ENCODE measurements at regions not wholly inside any gene's neighbourhood (a gene's known extent, or its start where the extent isn't known, plus 50 kb on each side); places are given as distances from the start of the nearest gene placed in this dataset.

DNA sequence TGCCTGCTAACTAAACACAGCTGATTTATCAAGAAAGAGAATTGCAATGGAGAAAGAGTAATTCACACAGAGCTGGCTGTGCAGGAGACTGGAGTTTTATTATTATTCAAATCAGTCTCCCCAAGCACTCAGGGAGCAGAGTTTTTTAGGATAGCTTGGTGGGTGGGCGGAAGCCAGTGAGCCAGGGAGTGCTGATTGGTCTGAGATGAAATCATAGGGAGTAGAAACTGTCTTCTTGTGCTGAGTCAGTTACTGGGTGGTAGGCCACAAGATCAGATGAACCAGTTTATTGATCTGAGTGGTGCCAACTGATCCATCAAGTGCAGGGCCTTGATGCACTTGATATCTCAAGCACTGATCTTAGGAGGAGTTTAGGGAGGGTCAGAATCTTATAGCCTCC is 891.9 kb upstream of the CADM2 start:
- no peaks in the 10 kb centered on the region for H3K9me3 ChIP-seq (ENCODE audit: control insufficient read depth, insufficient read depth, low read length)
- WGBS (ENCODE audit: insufficient coverage): no CpG with 5 or more reads among the region's 1 CpG
- no peaks in the 10 kb centered on the region for H3K36me3 ChIP-seq (ENCODE audit: control insufficient read depth, insufficient read depth, low read length)
- no peaks in the 10 kb centered on the region for H3K27me3 ChIP-seq (ENCODE audit: control insufficient read depth, insufficient read depth, low read length)
- H3K4me1 ChIP-seq (ENCODE audit: control insufficient read depth, insufficient read depth, low read length): no peaks in the 10 kb centered on the region
- DNase-seq (ENCODE audit: low read depth in 4 of 6, low spot score in 6 of 6): no peak
- H3K4me3 ChIP-seq (ENCODE audit: low read depth, low read length): no peak overlapping the region
- no peak overlapping the region for H3K27ac ChIP-seq (ENCODE audit: low read depth, low read length)

DNA sequence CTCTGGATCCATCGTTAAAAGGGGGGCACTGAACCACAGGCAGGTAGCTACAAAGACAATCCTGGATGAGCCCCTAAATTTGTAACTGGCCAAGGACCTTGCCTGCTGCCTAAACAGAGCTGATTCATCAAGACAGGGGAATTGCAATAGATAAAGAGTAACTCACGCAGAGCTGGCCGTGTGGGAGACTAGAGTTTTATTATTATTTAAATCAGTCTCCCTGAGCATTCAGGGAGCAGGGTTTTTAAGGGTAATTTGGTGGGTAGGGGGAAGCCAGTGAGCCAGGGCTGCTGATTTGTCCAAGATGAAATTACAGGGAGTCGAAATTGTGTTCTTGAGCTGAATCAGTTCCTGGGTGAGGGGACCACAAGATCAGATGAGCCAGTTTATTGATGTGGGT is 885.1 kb upstream of the CADM2 start:
- no peak overlapping the region for H3K27ac ChIP-seq (ENCODE audit: low read depth, low read length)
- H3K36me3 ChIP-seq (ENCODE audit: control insufficient read depth, insufficient read depth, low read length): no peaks in the 10 kb centered on the region
- no peak for DNase-seq (ENCODE audit: low read depth in 4 of 6, low spot score in 6 of 6)
- no peaks in the 10 kb centered on the region for H3K9me3 ChIP-seq (ENCODE audit: control insufficient read depth, insufficient read depth, low read length)
- no peak overlapping the region for H3K4me3 ChIP-seq (ENCODE audit: low read depth, low read length)
- H3K27me3 ChIP-seq (ENCODE audit: control insufficient read depth, insufficient read depth, low read length): no peaks in the 10 kb centered on the region
- no peaks in the 10 kb centered on the region for H3K4me1 ChIP-seq (ENCODE audit: control insufficient read depth, insufficient read depth, low read length)
- 90% methylated on average over 2 of the region's 4 CpGs for WGBS (ENCODE audit: insufficient coverage)

DNA sequence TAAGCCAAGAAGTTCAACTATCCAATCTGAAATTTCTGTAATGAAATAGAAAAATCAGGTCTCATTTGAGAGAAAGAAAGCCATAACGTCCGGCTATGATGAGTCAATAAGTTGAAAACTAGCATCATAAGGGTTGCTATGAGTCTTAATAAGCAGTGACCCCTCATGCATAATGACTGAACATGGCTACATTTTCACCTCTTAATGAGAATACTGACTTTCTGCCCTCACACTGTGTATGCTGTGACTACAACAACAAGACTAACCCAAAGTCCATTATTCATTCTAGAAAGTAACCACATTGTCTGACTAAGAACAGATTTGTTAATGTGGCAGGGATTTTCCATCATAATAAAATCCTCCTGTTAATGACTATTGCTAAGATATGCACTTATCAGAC is 884.0 kb upstream of the CADM2 start:
- no peaks in the 10 kb centered on the region for H3K4me1 ChIP-seq (ENCODE audit: control insufficient read depth, insufficient read depth, low read length)
- no peaks in the 10 kb centered on the region for H3K36me3 ChIP-seq (ENCODE audit: control insufficient read depth, insufficient read depth, low read length)
- H3K4me3 ChIP-seq (ENCODE audit: low read depth, low read length): no peak overlapping the region
- no peak for DNase-seq (ENCODE audit: low read depth in 4 of 6, low spot score in 6 of 6)
- WGBS (ENCODE audit: insufficient coverage): no CpG with 5 or more reads among the region's 2 CpGs
- H3K27ac ChIP-seq (ENCODE audit: low read depth, low read length): no peak overlapping the region
- no peaks in the 10 kb centered on the region for H3K27me3 ChIP-seq (ENCODE audit: control insufficient read depth, insufficient read depth, low read length)
- no peaks in the 10 kb centered on the region for H3K9me3 ChIP-seq (ENCODE audit: control insufficient read depth, insufficient read depth, low read length)

DNA sequence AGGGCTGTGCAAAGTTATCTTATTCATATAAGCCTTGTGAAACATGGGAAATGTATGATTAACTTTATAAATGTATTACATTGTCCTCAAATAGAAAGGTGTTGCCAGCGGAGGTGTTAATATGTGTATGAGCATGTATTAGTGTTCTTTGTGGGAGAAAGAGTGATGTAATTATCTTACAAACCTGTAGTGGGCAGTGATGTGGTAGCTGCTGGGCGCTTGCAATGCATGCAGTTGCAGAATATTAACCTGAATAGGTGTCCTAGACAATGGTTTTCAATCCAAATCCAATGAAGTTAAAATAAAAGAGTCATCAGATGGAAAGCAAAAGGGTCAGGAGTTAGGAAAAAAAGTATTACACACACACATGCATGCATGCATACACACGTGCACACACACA is 881.3 kb upstream of the CADM2 start:
- Histone ChIP-seq H3K9me3 (ENCODE audit: control insufficient read depth, insufficient read depth, low read length) (no peaks in the 10 kb centered on the region), H3K27ac (ENCODE audit: low read depth, low read length) (no peak overlapping the region), H3K4me3 (ENCODE audit: low read depth, low read length) (no peak overlapping the region), H3K4me1 (ENCODE audit: control insufficient read depth, insufficient read depth, low read length) (no peaks in the 10 kb centered on the region), H3K36me3 (ENCODE audit: control insufficient read depth, insufficient read depth, low read length) (no peaks in the 10 kb centered on the region), H3K27me3 (ENCODE audit: control insufficient read depth, insufficient read depth, low read length) (no peaks in the 10 kb centered on the region)
- DNase-seq (ENCODE audit: low read depth in 4 of 6, low spot score in 6 of 6): no peak
- WGBS (ENCODE audit: insufficient coverage): 100% methylated on average over 1 of the region's 3 CpGs

DNA sequence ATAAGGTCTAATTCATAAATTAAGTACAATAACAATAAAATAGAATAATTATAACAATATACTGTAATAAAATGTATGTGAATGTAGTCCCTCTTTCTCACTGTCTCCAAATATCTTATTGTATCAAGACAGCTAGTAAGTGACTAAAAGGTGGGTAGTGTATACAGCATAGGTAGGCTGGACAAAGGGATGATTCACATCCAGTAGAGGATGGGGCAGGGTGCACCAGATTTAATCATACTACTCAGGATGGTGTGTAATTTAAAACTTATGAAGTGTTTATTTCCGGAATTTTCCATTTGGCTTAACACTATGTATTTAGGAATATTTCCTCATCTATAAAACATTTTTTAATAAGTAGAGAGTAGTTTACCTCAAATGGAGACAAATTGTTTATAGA is 876.1 kb upstream of the CADM2 start:
- H3K27ac ChIP-seq (ENCODE audit: low read depth, low read length): no peak overlapping the region
- WGBS (ENCODE audit: insufficient coverage): no CpG with 5 or more reads among the region's 1 CpG
- H3K27me3 ChIP-seq (ENCODE audit: control insufficient read depth, insufficient read depth, low read length): no peaks in the 10 kb centered on the region
- H3K36me3 ChIP-seq (ENCODE audit: control insufficient read depth, insufficient read depth, low read length): no peaks in the 10 kb centered on the region
- no peaks in the 10 kb centered on the region for H3K4me1 ChIP-seq (ENCODE audit: control insufficient read depth, insufficient read depth, low read length)
- no peak for DNase-seq (ENCODE audit: low read depth in 4 of 6, low spot score in 6 of 6)
- H3K4me3 ChIP-seq (ENCODE audit: low read depth, low read length): no peak overlapping the region
- H3K9me3 ChIP-seq (ENCODE audit: control insufficient read depth, insufficient read depth, low read length): peaks cover 4% of the 10 kb centered on the region

DNA sequence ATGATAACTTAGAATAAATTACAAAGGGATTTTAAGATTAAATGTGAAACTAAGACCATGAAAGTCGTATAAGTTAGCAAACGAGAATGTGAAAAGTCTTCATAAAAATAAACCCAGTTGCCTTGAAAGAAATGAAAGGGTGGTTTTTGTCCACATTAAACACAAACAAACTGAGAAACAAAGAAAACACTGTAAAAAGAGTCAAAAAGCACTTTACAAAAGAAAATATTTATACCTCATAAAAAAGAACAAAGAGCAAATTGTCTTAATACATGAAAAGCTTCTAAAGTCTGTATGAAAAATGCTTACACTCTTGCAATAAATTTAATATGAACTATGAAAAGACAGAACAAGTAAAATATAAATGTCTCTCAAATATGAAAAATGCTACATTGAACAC is 865.9 kb upstream of the CADM2 start:
- no peak for DNase-seq (ENCODE audit: low read depth in 4 of 6, low spot score in 6 of 6)

DNA sequence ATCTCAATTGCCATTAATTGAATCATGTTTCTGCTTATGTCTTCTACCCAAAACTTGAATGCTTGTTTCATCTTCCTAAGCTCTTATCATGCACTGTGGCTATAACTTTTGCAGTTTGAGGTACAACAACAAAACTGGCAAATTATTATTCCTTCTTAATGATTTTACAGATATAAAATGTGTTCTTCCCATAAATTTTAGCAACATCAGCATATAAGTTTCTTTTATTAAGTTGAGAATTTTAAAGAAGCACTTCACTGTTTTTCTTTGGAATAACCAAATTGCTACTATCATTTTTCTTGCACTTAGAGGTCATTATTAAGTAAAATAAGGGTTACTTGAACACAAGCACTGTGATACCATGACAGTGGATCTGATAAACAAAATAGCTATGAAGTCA is 862.6 kb upstream of the CADM2 start:
- Histone ChIP-seq H3K27me3 (ENCODE audit: control insufficient read depth, insufficient read depth, low read length) (no peaks in the 10 kb centered on the region), H3K9me3 (ENCODE audit: control insufficient read depth, insufficient read depth, low read length) (no peaks in the 10 kb centered on the region), H3K4me3 (ENCODE audit: low read depth, low read length) (no peak overlapping the region), H3K36me3 (ENCODE audit: control insufficient read depth, insufficient read depth, low read length) (no peaks in the 10 kb centered on the region), H3K27ac (ENCODE audit: low read depth, low read length) (no peak overlapping the region), H3K4me1 (ENCODE audit: control insufficient read depth, insufficient read depth, low read length) (no peaks in the 10 kb centered on the region)
- DNase-seq (ENCODE audit: low read depth in 4 of 6, low spot score in 6 of 6): no peak

More for the DNA sequence above, 865.9 kb upstream of the CADM2 start:
- Histone ChIP-seq H3K4me1 (ENCODE audit: control insufficient read depth, insufficient read depth, low read length) (no peaks in the 10 kb centered on the region), H3K9me3 (ENCODE audit: control insufficient read depth, insufficient read depth, low read length) (no peaks in the 10 kb centered on the region), H3K36me3 (ENCODE audit: control insufficient read depth, insufficient read depth, low read length) (no peaks in the 10 kb centered on the region), H3K27ac (ENCODE audit: low read depth, low read length) (no peak overlapping the region), H3K4me3 (ENCODE audit: low read depth, low read length) (no peak overlapping the region), H3K27me3 (ENCODE audit: control insufficient read depth, insufficient read depth, low read length) (no peaks in the 10 kb centered on the region)
- no CpG with 5 or more reads among the region's 2 CpGs for WGBS (ENCODE audit: insufficient coverage)

DNA sequence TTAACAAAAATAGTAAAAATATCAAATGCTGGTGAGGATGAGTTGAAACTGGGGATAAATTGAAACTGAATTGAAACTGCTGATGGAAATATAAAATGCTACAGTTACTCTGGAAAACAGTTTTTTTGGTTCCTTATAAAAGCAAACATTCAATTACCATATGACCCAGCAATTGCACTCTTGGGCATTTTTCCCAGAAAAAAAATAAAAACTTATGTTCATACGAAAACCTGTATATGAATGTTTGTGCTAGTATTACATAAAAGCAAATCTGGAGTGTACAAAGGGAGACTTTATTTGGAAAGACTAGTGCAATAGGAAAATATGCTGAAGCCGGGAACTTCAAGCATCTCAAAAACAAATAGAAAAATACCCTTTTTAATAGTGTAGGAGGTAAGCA is 857.9 kb upstream of the CADM2 start:
- WGBS (ENCODE audit: insufficient coverage): no CpG with 5 or more reads among the region's 2 CpGs
- Histone ChIP-seq H3K36me3 (ENCODE audit: control insufficient read depth, insufficient read depth, low read length) (no peaks in the 10 kb centered on the region), H3K27ac (ENCODE audit: low read depth, low read length) (no peak overlapping the region), H3K9me3 (ENCODE audit: control insufficient read depth, insufficient read depth, low read length) (no peaks in the 10 kb centered on the region), H3K27me3 (ENCODE audit: control insufficient read depth, insufficient read depth, low read length) (no peaks in the 10 kb centered on the region), H3K4me3 (ENCODE audit: low read depth, low read length) (no peak overlapping the region), H3K4me1 (ENCODE audit: control insufficient read depth, insufficient read depth, low read length) (no peaks in the 10 kb centered on the region)
- DNase-seq (ENCODE audit: low read depth in 4 of 6, low spot score in 6 of 6): peak in 1 of 6 donors; percentile 3

DNA sequence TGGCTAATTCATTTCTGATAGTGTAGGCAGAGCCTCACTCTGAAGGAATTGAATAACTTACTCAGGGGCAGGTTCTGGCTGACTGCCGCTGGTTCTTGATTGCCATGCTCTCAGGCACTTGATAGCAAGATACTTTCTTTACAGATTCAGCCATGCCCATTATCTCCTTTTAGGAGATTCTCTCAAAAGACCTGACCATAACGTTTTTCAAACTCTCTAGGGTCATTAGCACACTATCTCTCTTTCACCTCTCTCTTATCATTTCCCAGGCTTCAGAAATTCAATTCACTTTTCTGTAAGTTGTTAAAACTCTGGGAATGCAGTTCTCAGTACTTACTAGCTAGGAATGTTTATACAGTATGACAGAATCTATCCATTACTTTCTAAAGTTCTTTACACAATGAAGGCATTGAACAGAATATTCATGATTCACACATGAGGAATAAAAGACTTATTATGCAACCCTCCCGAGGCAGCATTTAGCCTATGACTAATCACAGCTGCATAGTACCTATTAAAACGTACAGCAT is 850.3 kb upstream of the CADM2 start:
- Histone ChIP-seq H3K27me3 (ENCODE audit: control insufficient read depth, insufficient read depth, low read length) (no peaks in the 10 kb centered on the region), H3K36me3 (ENCODE audit: control insufficient read depth, insufficient read depth, low read length) (no peaks in the 10 kb centered on the region), H3K27ac (ENCODE audit: low read depth, low read length) (peak overlapping the region; percentile 54), H3K9me3 (ENCODE audit: control insufficient read depth, insufficient read depth, low read length) (no peaks in the 10 kb centered on the region), H3K4me3 (ENCODE audit: low read depth, low read length) (no peak overlapping the region), H3K4me1 (ENCODE audit: control insufficient read depth, insufficient read depth, low read length) (no peaks in the 10 kb centered on the region)
- peak; percentile 5 to 41 (median 18) for DNase-seq (ENCODE audit: low read depth in 4 of 6, low spot score in 6 of 6)
- 28% methylated on average over 2 of the region's 4 CpGs for WGBS (ENCODE audit: insufficient coverage)

DNA sequence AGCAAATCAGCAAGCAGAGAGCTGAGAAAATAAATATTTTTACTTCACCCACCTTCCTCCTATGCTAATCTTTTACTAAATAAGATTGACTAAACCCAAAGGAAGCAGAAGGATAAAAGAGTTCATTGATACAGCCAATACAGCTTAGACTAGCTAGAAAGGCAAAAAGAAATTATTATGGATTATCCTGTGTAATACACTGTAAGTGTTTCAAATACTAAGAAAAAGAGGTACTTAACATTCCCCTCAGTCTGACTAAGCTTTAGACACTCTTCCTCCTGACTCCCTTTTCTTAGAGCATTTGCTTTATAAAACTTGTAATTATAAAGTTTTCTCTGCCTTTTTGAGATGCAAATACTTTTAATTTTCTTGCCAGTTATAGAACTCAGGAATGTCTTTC is 848.9 kb upstream of the CADM2 start:
- Histone ChIP-seq H3K27ac (ENCODE audit: low read depth, low read length) (no peak overlapping the region), H3K4me3 (ENCODE audit: low read depth, low read length) (no peak overlapping the region), H3K9me3 (ENCODE audit: control insufficient read depth, insufficient read depth, low read length) (no peaks in the 10 kb centered on the region), H3K27me3 (ENCODE audit: control insufficient read depth, insufficient read depth, low read length) (no peaks in the 10 kb centered on the region), H3K36me3 (ENCODE audit: control insufficient read depth, insufficient read depth, low read length) (no peaks in the 10 kb centered on the region), H3K4me1 (ENCODE audit: control insufficient read depth, insufficient read depth, low read length) (no peaks in the 10 kb centered on the region)
- no peak for DNase-seq (ENCODE audit: low read depth in 4 of 6, low spot score in 6 of 6)
